Uterus (tissue), 2 donors: ENCODE measurements at regions not wholly inside any gene's neighbourhood (a gene's known extent, or its start where the extent isn't known, plus 50 kb on each side); places are given as distances from the start of the nearest gene placed in this dataset.

ENCODE experiments used
- CTCF ChIP-seq, 4 experiments: fragments of 200-600 bp in 2 of 4; fragments of 450-650 bp in 2 of 4; sonication (generic) in 2 of 4; IDR thresholded peaks; one replicate each; pipeline ENCODE4 v1.5.1; 2016 to 2019; ENCODE audit warnings: antibody characterized with exemption in 4 of 4, mild to moderate bottlenecking in 2 of 4, moderate library complexity in 1 of 4
- POLR2A ChIP-seq, 2 donors: fragments of 450-650 bp; IDR thresholded peaks; one replicate each; pipeline ENCODE4 v1.6.1; 2016; ENCODE audit warnings: antibody characterized with exemption in 2 of 2, mild to moderate bottlenecking in 1 of 2, moderate library complexity in 1 of 2

- no peak for TF ChIP-seq CTCF (IDR thresholded peaks at IDR 0.05)
- TF ChIP-seq POLR2A (IDR thresholded peaks at IDR 0.05) = no peak
These were observed 151.4 kb downstream of the RAP2B start for GRCh38 chr3:153313302-153313965.
